BE2C (cell line): ENCODE measurements at regions not wholly inside any gene's neighbourhood (a gene's known extent, or its start where the extent isn't known, plus 50 kb on each side); places are given as distances from the start of the nearest gene placed in this dataset.

Experiments
- DNase-seq: peaks from one replicate; pipeline ENCODE4 v3.0.0-alpha.2; 2020
- H3K27me3 ChIP-seq: fragments of 250-450 bp; sonication (Bioruptor Pico); 2 replicates; pipeline ENCODE4 v1.5.1; 2020; ENCODE audit warnings: mild to moderate bottlenecking
- H3K36me3 ChIP-seq: fragments of 250-450 bp; sonication (Bioruptor Pico); 2 replicates; pipeline ENCODE4 v1.5.1; 2020; ENCODE audit warnings: mild to moderate bottlenecking
- H3K4me1 ChIP-seq: fragments of 250-450 bp; sonication (Bioruptor Pico); 2 replicates; pipeline ENCODE4 v1.5.1; 2020
- H3K4me3 ChIP-seq: 2 replicates; pipeline ENCODE4 v1.5.1; 2011; ENCODE audit warnings: low read depth, low read length
- H3K9me3 ChIP-seq: fragments of 250-450 bp; sonication (Bioruptor Pico); 2 replicates; pipeline ENCODE4 v1.5.1; 2020
- CTCF ChIP-seq: IDR thresholded peaks from 2 replicates; pipeline ENCODE4 v1.5.1; 2012; ENCODE audit warnings: mild to moderate bottlenecking, low read depth, low read length

DNA sequence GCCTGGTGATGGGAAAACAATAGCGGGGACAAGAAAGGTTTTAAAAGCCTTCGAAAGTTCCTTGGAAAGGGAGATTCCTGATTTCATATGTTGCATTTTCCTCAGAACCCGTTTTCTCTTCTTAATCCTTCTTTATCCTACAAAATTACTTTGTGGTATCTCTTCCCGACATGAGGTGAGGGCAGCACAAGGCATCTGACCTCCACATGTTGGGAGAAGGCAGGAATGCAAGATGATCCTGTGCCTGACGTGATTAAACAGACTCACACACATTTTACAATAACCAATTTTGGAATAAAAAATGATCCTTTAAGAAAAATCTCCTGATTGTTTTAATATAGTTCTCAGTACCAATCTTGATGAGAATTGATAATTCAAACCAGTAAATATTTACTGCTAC, 153.3 kb upstream of the MKLN1 start:
- no peak for TF ChIP-seq CTCF
- Histone ChIP-seq H3K27me3 (no peaks in the 10 kb centered on the region), H3K4me3 (no peak overlapping the region), H3K4me1 (no peaks in the 10 kb centered on the region), H3K9me3 (no peaks in the 10 kb centered on the region), H3K36me3 (no peaks in the 10 kb centered on the region)
- no peak for DNase-seq

- Histone ChIP-seq H3K9me3 (no peaks in the 10 kb centered on the region), H3K4me1 (no peaks in the 10 kb centered on the region), H3K4me3 (no peak overlapping the region), H3K36me3 (no peaks in the 10 kb centered on the region), H3K27me3 (no peaks in the 10 kb centered on the region)
- no peak for DNase-seq
- TF ChIP-seq CTCF, result no peak
Measured at GRCh38 chr7:131174855-131175254, 152.8 kb upstream of the MKLN1 start.

- H3K27me3 ChIP-seq, result no peaks in the 10 kb centered on the region
- no peaks in the 10 kb centered on the region for H3K9me3 ChIP-seq
- TF ChIP-seq CTCF, result no peak
- no peaks in the 10 kb centered on the region for H3K36me3 ChIP-seq
- peaks cover 2% of the 10 kb centered on the region; the same call in 1 of the 2 replicates for H3K4me1 ChIP-seq
- no peak for DNase-seq
- no peak overlapping the region for H3K4me3 ChIP-seq
Measured at GRCh38 chr7:131182446-131183058, 145.1 kb upstream of the MKLN1 start.

- Histone ChIP-seq H3K4me3 (no peak overlapping the region), H3K27me3 (no peaks in the 10 kb centered on the region)
- no peak for TF ChIP-seq CTCF
Measured at GRCh38 chr7:131183072-131183471, 144.6 kb upstream of the MKLN1 start.

GRCh38 chr7:131183611-131184119, 144.0 kb upstream of the MKLN1 start:
- Histone ChIP-seq H3K4me1 (peaks cover 2% of the 10 kb centered on the region; the same call in 1 of the 2 replicates), H3K9me3 (no peaks in the 10 kb centered on the region), H3K4me3 (no peak overlapping the region), H3K27me3 (no peaks in the 10 kb centered on the region), H3K36me3 (no peaks in the 10 kb centered on the region)
- DNase-seq, result no peak
- TF ChIP-seq CTCF, result no peak

More at GRCh38 chr7:131183072-131183471, 144.6 kb upstream of the MKLN1 start:
- DNase-seq, result no peak
- H3K36me3 ChIP-seq, result no peaks in the 10 kb centered on the region
- H3K9me3 ChIP-seq, result no peaks in the 10 kb centered on the region
- peaks cover 2% of the 10 kb centered on the region; the same call in 1 of the 2 replicates for H3K4me1 ChIP-seq

- no peak for DNase-seq
- Histone ChIP-seq H3K4me3 (no peak overlapping the region), H3K4me1 (peaks cover 2% of the 10 kb centered on the region; the same call in 1 of the 2 replicates), H3K36me3 (no peaks in the 10 kb centered on the region), H3K27me3 (no peaks in the 10 kb centered on the region), H3K9me3 (no peaks in the 10 kb centered on the region)
- TF ChIP-seq CTCF, result no peak
Measured at GRCh38 chr7:131186816-131187215, 140.9 kb upstream of the MKLN1 start.
